HCT116 (cell line): ENCODE measurements at regions not wholly inside any gene's neighbourhood (a gene's known extent, or its start where the extent isn't known, plus 50 kb on each side); places are given as distances from the start of the nearest gene placed in this dataset.

ENCODE experiments used
- ATAC-seq: fragments of 200-7000 bp; cut with Tn5 transposase; 2 replicates; pipeline ENCODE4 v1.9.1; 2020; ENCODE audit warnings: mild to moderate bottlenecking, moderate library complexity
- BruUV-seq: library from RNA; stranded (reverse); fragments of 400-500 nt; replicated peaks from 2 replicates; lab custom pipeline; 2021; lab: Mats Ljungman, UMichigan
- CTCF ChIA-PET: fragments of 300-600 bp; sonication (Branson Sonifier 250); formaldehyde crosslinking; loops from one replicate; lab custom pipeline; 2021; ENCODE audit warnings: antibody characterized with exemption; lab: Charles Lee
- POLR2A ChIA-PET: fragments of 300-600, 350-600 bp; sonication (Branson Sonifier 250); formaldehyde crosslinking; loops from one replicate; lab custom pipeline; 2021; ENCODE audit warnings: antibody characterized with exemption; lab: Charles Lee
- RAD21 ChIA-PET, 2 experiments: fragments of 300-600 bp; sonication (Branson Sonifier 250); formaldehyde crosslinking; loops; one replicate each; lab custom pipeline; 2023; ENCODE audit warnings: low total read pairs in 2 of 2; ENCODE audit not compliant: uncharacterized antibody in 2 of 2, unreplicated experiment in 2 of 2, low non-redundant PET in 1 of 2; lab: Charles Lee
- DNase-seq: peaks from one replicate; pipeline ENCODE4 v3.0.0-alpha.2; 2010; ENCODE audit warnings: low read depth, low spot score
- H2AFZ ChIP-seq: fragments of 200-600 bp; shearing (Covaris generic), sonication (generic); 2 replicates; pipeline ENCODE4 v1.6.1; 2017; ENCODE audit warnings: low read depth, mixed run types, mixed read lengths, antibody characterized with exemption, low read length; ENCODE audit not compliant: poor library complexity, severe bottlenecking
- H3K27ac ChIP-seq: 2 replicates; pipeline ENCODE4 v1.5.1; 2012; ENCODE audit warnings: low read depth, low read length
- H3K27me3 ChIP-seq: fragments of 200-600 bp; sonication (generic); 2 replicates; pipeline ENCODE4 v1.6.1; 2016; ENCODE audit warnings: mixed run types, low read length, mixed read lengths; ENCODE audit not compliant: insufficient read depth
- H3K36me3 ChIP-seq, 2 experiments: fragments of 200-500 bp in 1 of 2; fragments of 200-600 bp in 1 of 2; sonication (Bioruptor generic) in 1 of 2; sonication (generic) in 1 of 2; 2 replicates each; pipeline versions ENCODE4 v1.5.1 to v1.6.1; 2014 to 2016; ENCODE audit warnings: low read length in 2 of 2, inconsistent platforms in 1 of 2, mixed read lengths in 1 of 2, mixed run types in 1 of 2; ENCODE audit not compliant: insufficient read depth in 2 of 2, control insufficient read depth in 1 of 2
- H3K4me1 ChIP-seq, 2 experiments: fragments of 200-600 bp in 1 of 2; sonication (generic) in 1 of 2; 2 replicates each; pipeline versions ENCODE4 v1.5.1 to v1.6.1; 2012 to 2017; ENCODE audit warnings: low read length in 2 of 2, inconsistent platforms in 1 of 2, mild to moderate bottlenecking in 1 of 2, mixed read lengths in 1 of 2, mixed run types in 1 of 2, moderate library complexity in 1 of 2; ENCODE audit not compliant: insufficient read depth in 2 of 2, control insufficient read depth in 1 of 2
- H3K4me2 ChIP-seq: fragments of 200-600 bp; sonication (generic); 2 replicates; pipeline ENCODE4 v1.6.1; 2017; ENCODE audit warnings: mixed run types, low read length, mixed read lengths
- H3K4me3 ChIP-seq, 2 experiments: fragments of 200-600 bp in 1 of 2; sonication (generic) in 1 of 2; replicated peaks in 1 of 2; 2 replicates each; pipeline ENCODE4 v1.5.1; 2011 to 2016; ENCODE audit warnings: low read length in 2 of 2, control low read depth in 1 of 2, low read depth in 1 of 2, mild to moderate bottlenecking in 1 of 2, mixed read lengths in 1 of 2, mixed run types in 1 of 2
- H3K79me2 ChIP-seq: fragments of 200-600 bp; sonication (generic); 2 replicates; pipeline ENCODE4 v1.6.1; 2017; ENCODE audit warnings: mild to moderate bottlenecking, mixed run types, low read length, moderate library complexity, mixed read lengths; ENCODE audit not compliant: insufficient read depth
- H3K9ac ChIP-seq: fragments of 200-600 bp; sonication (generic); 2 replicates; pipeline ENCODE4 v1.6.1; 2016; ENCODE audit warnings: low read length, mixed read lengths
- H3K9me2 ChIP-seq: fragments of 200-600 bp; sonication (generic), shearing (Covaris generic); 2 replicates; pipeline ENCODE4 v1.6.1; 2017; ENCODE audit warnings: mixed run types, mild to moderate bottlenecking, moderate library complexity; ENCODE audit not compliant: insufficient read depth
- H3K9me3 ChIP-seq, 2 experiments: fragments of 200-500 bp in 1 of 2; fragments of 200-600 bp in 1 of 2; sonication (Bioruptor generic) in 1 of 2; sonication (generic) in 1 of 2; 2 replicates each; pipeline ENCODE4 v1.6.1; 2014 to 2017; ENCODE audit warnings: low read length in 2 of 2, mixed read lengths in 2 of 2, inconsistent platforms in 1 of 2, low read depth in 1 of 2, mild to moderate bottlenecking in 1 of 2, mixed run types in 1 of 2, moderate library complexity in 1 of 2; ENCODE audit not compliant: control insufficient read depth in 1 of 2, insufficient read depth in 1 of 2
- H4K20me1 ChIP-seq: fragments of 200-600 bp; sonication (generic), shearing (Covaris generic); 2 replicates; pipeline ENCODE4 v1.6.1; 2017; ENCODE audit warnings: mixed run types, mild to moderate bottlenecking, moderate library complexity; ENCODE audit not compliant: insufficient read depth
- CBX3 ChIP-seq: IDR thresholded peaks from 2 replicates; pipeline ENCODE4 v1.6.1; 2012; ENCODE audit warnings: low read depth
- CEBPB ChIP-seq: IDR thresholded peaks from 2 replicates; pipeline ENCODE4 v1.6.1; 2012; ENCODE audit warnings: low read depth
- EGR1 ChIP-seq: IDR thresholded peaks from 2 replicates; pipeline ENCODE4 v1.6.1; 2012; ENCODE audit warnings: low read depth
- ELF1 ChIP-seq: IDR thresholded peaks from 2 replicates; pipeline ENCODE4 v1.6.1; 2012; ENCODE audit warnings: low read depth, borderline replicate concordance
- EZH2 ChIP-seq: fragments of 200-600 bp; sonication (generic); IDR thresholded peaks from 2 replicates; pipeline ENCODE4 v1.6.1; 2017; ENCODE audit warnings: antibody characterized with exemption, mixed run types
- FOSL1 ChIP-seq: IDR thresholded peaks from 2 replicates; pipeline ENCODE4 v1.6.1; 2012; ENCODE audit warnings: low read depth
- JUND ChIP-seq: IDR thresholded peaks from 2 replicates; pipeline ENCODE4 v1.6.1; 2012
- POLR2AphosphoS5 ChIP-seq: IDR thresholded peaks from 2 replicates; pipeline ENCODE4 v1.6.1; 2011; ENCODE audit warnings: mild to moderate bottlenecking, low read depth, low read length, moderate library complexity
- SIN3A ChIP-seq: IDR thresholded peaks from 2 replicates; pipeline ENCODE4 v1.6.1; 2012; ENCODE audit warnings: low read depth
- SP1 ChIP-seq: IDR thresholded peaks from 2 replicates; pipeline ENCODE4 v1.6.1; 2012; ENCODE audit warnings: low read depth
- SRF ChIP-seq: IDR thresholded peaks from 2 replicates; pipeline ENCODE4 v1.6.1; 2012; ENCODE audit warnings: low read depth
- YY1 ChIP-seq: IDR thresholded peaks from 2 replicates; pipeline ENCODE4 v1.6.1; 2011; ENCODE audit warnings: low read length, low read depth, moderate library complexity, mild to moderate bottlenecking; ENCODE audit not compliant: insufficient replicate concordance; ENCODE audit errors: extremely low read depth
- ZFX ChIP-seq: fragments of 450-650 bp; IDR thresholded peaks from 2 replicates; pipeline ENCODE4 v1.6.1; 2017
- ZNF274 ChIP-seq: fragments of 200-500 bp; sonication (Bioruptor generic); IDR thresholded peaks from 2 replicates; pipeline ENCODE4 v1.6.1; 2014; ENCODE audit warnings: mild to moderate bottlenecking, low read depth, low read length, inconsistent platforms
- intact Hi-C: fragments of 100-400 bp; cut with micrococcal nuclease; formaldehyde crosslinking; loops from 2 replicates; pipeline ENCODE4 v1.10.0; 2022
- TF ChIP-seq, protein P1 (sequence below): IDR thresholded peaks from 2 replicates; pipeline ENCODE4 v1.6.1; 2012
- TF ChIP-seq, protein P2 (sequence below), 3 experiments: fragments of 200-600 bp in 1 of 3; sonication (generic) in 1 of 3; IDR thresholded peaks in 2 of 3; conservative IDR thresholded peaks in 1 of 3; 2 replicates each; pipeline ENCODE4 v1.5.1; 2012 to 2017; ENCODE audit warnings: low read depth in 2 of 3, low read length in 2 of 3, antibody characterized with exemption in 1 of 3, borderline replicate concordance in 1 of 3, control low read depth in 1 of 3, mild to moderate bottlenecking in 1 of 3, mixed read lengths in 1 of 3, mixed run types in 1 of 3, moderate library complexity in 1 of 3; ENCODE audit not compliant: insufficient read depth in 1 of 3
- TF ChIP-seq, protein P3 (sequence below): IDR thresholded peaks from 2 replicates; pipeline ENCODE4 v1.6.1; 2011; ENCODE audit warnings: mild to moderate bottlenecking, low read length, moderate library complexity; ENCODE audit not compliant: insufficient replicate concordance; ENCODE audit errors: extremely low read depth

DNA sequence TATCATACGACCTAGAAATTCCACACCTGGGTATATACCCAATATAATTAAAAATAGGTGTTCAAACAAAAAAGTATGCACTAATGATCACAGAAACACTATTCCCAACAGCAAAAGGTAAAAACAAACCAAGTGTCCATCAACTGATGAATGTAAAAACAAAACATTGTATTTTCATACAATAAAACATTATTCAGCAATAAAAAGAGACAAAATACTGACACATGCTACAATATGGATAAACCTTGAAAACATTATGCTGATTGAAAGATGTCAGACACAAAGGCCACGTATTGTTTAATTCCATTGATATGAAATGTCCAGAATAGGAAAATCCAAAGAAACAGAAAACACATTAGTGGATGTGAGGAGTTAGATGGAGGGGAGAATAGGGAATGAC is 71.0 kb downstream of the RPL22L1 start:
- no peak overlapping the region for H3K4me2 ChIP-seq
- CTCF ChIA-PET, result interaction anchor here (0.6 kb wide), 1 partner anchor 13 kb away, joined by 3 read pairs; no protein-coding TSS in a partner anchor
- no peaks in the 10 kb centered on the region for H3K9me3 ChIP-seq
- H3K4me3 ChIP-seq, result no peak overlapping the region
- RAD21 ChIA-PET, result no interaction called here
- intact Hi-C loops, result no loop called here
- H3K4me1 ChIP-seq, result peaks cover 0 to 7% of the 10 kb centered on the region in 2 experiments; a peak in 2 of 4 replicates
- no peak overlapping the region for H3K9ac ChIP-seq
- no peaks in the 10 kb centered on the region for H3K9me2 ChIP-seq
- no peaks in the 10 kb centered on the region for H3K27me3 ChIP-seq
- H4K20me1 ChIP-seq, result no peaks in the 10 kb centered on the region
- TF ChIP-seq SIN3A, result no peak
- no peak for TF ChIP-seq CBX3
- no peak for TF ChIP-seq YY1
- TF ChIP-seq SP1, result no peak
- TF ChIP-seq JUND, result no peak
- no peak for TF ChIP-seq FOSL1
- TF ChIP-seq ZNF274, result no peak
- no peak for TF ChIP-seq CEBPB
- no peak for TF ChIP-seq EZH2
- TF ChIP-seq, protein P1, sequence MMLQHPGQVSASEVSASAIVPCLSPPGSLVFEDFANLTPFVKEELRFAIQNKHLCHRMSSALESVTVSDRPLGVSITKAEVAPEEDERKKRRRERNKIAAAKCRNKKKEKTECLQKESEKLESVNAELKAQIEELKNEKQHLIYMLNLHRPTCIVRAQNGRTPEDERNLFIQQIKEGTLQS, result no peak
- no peak for TF ChIP-seq POLR2AphosphoS5
- no peak for TF ChIP-seq ELF1
- TF ChIP-seq, protein P2, sequence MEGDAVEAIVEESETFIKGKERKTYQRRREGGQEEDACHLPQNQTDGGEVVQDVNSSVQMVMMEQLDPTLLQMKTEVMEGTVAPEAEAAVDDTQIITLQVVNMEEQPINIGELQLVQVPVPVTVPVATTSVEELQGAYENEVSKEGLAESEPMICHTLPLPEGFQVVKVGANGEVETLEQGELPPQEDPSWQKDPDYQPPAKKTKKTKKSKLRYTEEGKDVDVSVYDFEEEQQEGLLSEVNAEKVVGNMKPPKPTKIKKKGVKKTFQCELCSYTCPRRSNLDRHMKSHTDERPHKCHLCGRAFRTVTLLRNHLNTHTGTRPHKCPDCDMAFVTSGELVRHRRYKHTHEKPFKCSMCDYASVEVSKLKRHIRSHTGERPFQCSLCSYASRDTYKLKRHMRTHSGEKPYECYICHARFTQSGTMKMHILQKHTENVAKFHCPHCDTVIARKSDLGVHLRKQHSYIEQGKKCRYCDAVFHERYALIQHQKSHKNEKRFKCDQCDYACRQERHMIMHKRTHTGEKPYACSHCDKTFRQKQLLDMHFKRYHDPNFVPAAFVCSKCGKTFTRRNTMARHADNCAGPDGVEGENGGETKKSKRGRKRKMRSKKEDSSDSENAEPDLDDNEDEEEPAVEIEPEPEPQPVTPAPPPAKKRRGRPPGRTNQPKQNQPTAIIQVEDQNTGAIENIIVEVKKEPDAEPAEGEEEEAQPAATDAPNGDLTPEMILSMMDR (IDR thresholded peaks at IDR 0.05 in 2 of 3, conservative IDR thresholded peaks at IDR 0.05 in 1 of 3; ENCODE audit: borderline replicate concordance in 1 of 3, insufficient read depth in 1 of 3, low read depth in 2 of 3, low read length in 2 of 3), result no peak
- TF ChIP-seq, protein P3, sequence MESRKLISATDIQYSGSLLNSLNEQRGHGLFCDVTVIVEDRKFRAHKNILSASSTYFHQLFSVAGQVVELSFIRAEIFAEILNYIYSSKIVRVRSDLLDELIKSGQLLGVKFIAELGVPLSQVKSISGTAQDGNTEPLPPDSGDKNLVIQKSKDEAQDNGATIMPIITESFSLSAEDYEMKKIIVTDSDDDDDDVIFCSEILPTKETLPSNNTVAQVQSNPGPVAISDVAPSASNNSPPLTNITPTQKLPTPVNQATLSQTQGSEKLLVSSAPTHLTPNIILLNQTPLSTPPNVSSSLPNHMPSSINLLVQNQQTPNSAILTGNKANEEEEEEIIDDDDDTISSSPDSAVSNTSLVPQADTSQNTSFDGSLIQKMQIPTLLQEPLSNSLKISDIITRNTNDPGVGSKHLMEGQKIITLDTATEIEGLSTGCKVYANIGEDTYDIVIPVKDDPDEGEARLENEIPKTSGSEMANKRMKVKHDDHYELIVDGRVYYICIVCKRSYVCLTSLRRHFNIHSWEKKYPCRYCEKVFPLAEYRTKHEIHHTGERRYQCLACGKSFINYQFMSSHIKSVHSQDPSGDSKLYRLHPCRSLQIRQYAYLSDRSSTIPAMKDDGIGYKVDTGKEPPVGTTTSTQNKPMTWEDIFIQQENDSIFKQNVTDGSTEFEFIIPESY, result no peak
- no peak for TF ChIP-seq SRF
- no peak for TF ChIP-seq ZFX
- no peak for TF ChIP-seq EGR1
- TF ChIP-seq, all 23 proteins: peak for 0
- POLR2A ChIA-PET, result no interaction called here
- H3K36me3 ChIP-seq, result no peaks in the 10 kb centered on the region
- no TSS peak for BruUV-seq
- H2AFZ ChIP-seq, result no peak overlapping the region
- no peaks in the 10 kb centered on the region for H3K79me2 ChIP-seq
- no peak for ATAC-seq
- no peak for DNase-seq
- no peak overlapping the region for H3K27ac ChIP-seq
